HepG2 (cell line): ENCODE measurements at regions not wholly inside any gene's neighbourhood (a gene's known extent, or its start where the extent isn't known, plus 50 kb on each side); places are given as distances from the start of the nearest gene placed in this dataset.

ENCODE experiments used
- ATAC-seq: fragments of 200-7000 bp; cut with Tn5 transposase; 3 replicates; pipeline ENCODE4 v1.9.1; 2020; ENCODE audit warnings: mild to moderate bottlenecking, moderate library complexity
- BruUV-seq: library from RNA; stranded (reverse); fragments of 400-500 nt; replicated peaks from 2 replicates; lab custom pipeline; 2021; lab: Mats Ljungman, UMichigan
- CTCF ChIA-PET: fragments of 300-600 bp; formaldehyde crosslinking; extraction: SDS; loops from one replicate; lab custom pipeline; 2021; ENCODE audit warnings: low total read pairs, inconsistent platforms, low intra/inter-chr PET ratio; lab: Yijun Ruan, JAX
- POLR2A ChIA-PET: fragments of 350-600 bp; sonication (Branson Sonifier 250); formaldehyde crosslinking; loops from one replicate; lab custom pipeline; 2020; ENCODE audit warnings: antibody characterized with exemption, inconsistent platforms; lab: Yijun Ruan, JAX
- DNase-seq: peaks from one replicate; pipeline ENCODE4 v3.0.0-alpha.2; 2015; ENCODE audit warnings: low spot score
- FAIRE-seq: peaks from 3 replicates; lab custom pipeline; 2011; peaks lifted over from hg19 to GRCh38; lab: Jason Lieb, UNC
- H2AFZ ChIP-seq: one replicate; pipeline ENCODE4 v1.6.1; 2011; ENCODE audit warnings: low read length, inconsistent platforms
- H3K27ac ChIP-seq: fragments of 300-600 bp; 3 replicates; pipeline ENCODE4 v1.8.0; 2011; ENCODE audit warnings: mixed run types, mild to moderate bottlenecking, mixed read lengths, low read length, inconsistent platforms; ENCODE audit not compliant: insufficient read depth; ENCODE audit errors: extremely low read length
- H3K27me3 ChIP-seq, 2 experiments: fragments of 200-600 bp in 1 of 2; 2 replicates in 1 of 2; 3 replicates in 1 of 2; pipeline versions ENCODE4 v1.6.0 to v1.8.0; 2011; ENCODE audit warnings: low read length in 2 of 2, mild to moderate bottlenecking in 2 of 2, moderate library complexity in 2 of 2, inconsistent platforms in 1 of 2; ENCODE audit not compliant: insufficient read depth in 2 of 2, control insufficient read depth in 1 of 2
- H3K36me3 ChIP-seq, 2 experiments: fragments of 200-600 bp in 1 of 2; replicated peaks in 1 of 2; 2 replicates in 1 of 2; 3 replicates in 1 of 2; pipeline versions ENCODE4 v1.5.1 to v1.8.0; 2011; ENCODE audit warnings: low read length in 2 of 2, inconsistent platforms in 1 of 2; ENCODE audit not compliant: insufficient read depth in 2 of 2, control insufficient read depth in 1 of 2
- H3K4me1 ChIP-seq: 2 replicates; pipeline ENCODE4 v1.5.1; 2012; ENCODE audit warnings: low read length, inconsistent platforms; ENCODE audit not compliant: insufficient read depth
- H3K4me2 ChIP-seq: 2 replicates; pipeline ENCODE4 v1.6.0; 2011; ENCODE audit warnings: low read depth, low read length, inconsistent platforms
- H3K4me3 ChIP-seq, 3 experiments: fragments of 200-600 bp in 1 of 3; sonication (generic), shearing (Covaris generic) in 1 of 3; replicated peaks in 1 of 3; 2 replicates each; pipeline ENCODE4 v1.5.1; 2011 to 2016; ENCODE audit warnings: low read length in 3 of 3, inconsistent platforms in 2 of 3, low read depth in 2 of 3, mild to moderate bottlenecking in 2 of 3, control low read depth in 1 of 3, mixed read lengths in 1 of 3; ENCODE audit not compliant: insufficient read depth in 1 of 3
- H3K79me2 ChIP-seq: one replicate; pipeline ENCODE4 v1.6.1; 2011; ENCODE audit warnings: low read length, inconsistent platforms; ENCODE audit not compliant: insufficient read depth
- H3K9ac ChIP-seq: 2 replicates; pipeline ENCODE4 v1.6.0; 2011; ENCODE audit warnings: mild to moderate bottlenecking, low read depth, low read length, inconsistent platforms; ENCODE audit not compliant: insufficient read depth
- H3K9me3 ChIP-seq: 2 replicates; pipeline ENCODE4 v1.5.1; 2012; ENCODE audit warnings: mild to moderate bottlenecking, low read length
- H4K20me1 ChIP-seq: 2 replicates; pipeline ENCODE4 v1.6.0; 2011; ENCODE audit warnings: inconsistent platforms, mild to moderate bottlenecking, low read length, moderate library complexity; ENCODE audit not compliant: insufficient read depth
- CC2D1A ChIP-seq: sonication (generic); formaldehyde crosslinking; IDR thresholded peaks from 2 replicates; pipeline ENCODE4 v1.8.1; 2023; ENCODE audit warnings: mild to moderate bottlenecking, missing genetic modification reagents
- ELF4 ChIP-seq: sonication (generic); formaldehyde crosslinking; IDR thresholded peaks from 2 replicates; pipeline ENCODE4 v1.5.0; 2020; ENCODE audit warnings: missing genetic modification reagents, mild to moderate bottlenecking, moderate library complexity, borderline replicate concordance
- NRL ChIP-seq: sonication (generic); formaldehyde crosslinking; IDR thresholded peaks from 2 replicates; pipeline ENCODE4 v1.5.0; 2020; ENCODE audit warnings: missing genetic modification reagents, mild to moderate bottlenecking, moderate library complexity, borderline replicate concordance
- RFXANK ChIP-seq: IDR thresholded peaks from 2 replicates; pipeline ENCODE4 v1.6.1; 2016
- SMARCE1 ChIP-seq: fragments of 450-650 bp; IDR thresholded peaks from 2 replicates; pipeline ENCODE4 v1.6.1; 2017; ENCODE audit warnings: borderline replicate concordance
- TARDBP ChIP-seq: sonication (generic); formaldehyde crosslinking; IDR thresholded peaks from 2 replicates; pipeline ENCODE4 v1.8.0; 2022; ENCODE audit warnings: mild to moderate bottlenecking, missing genetic modification reagents
- TSC22D2 ChIP-seq: sonication (generic); formaldehyde crosslinking; IDR thresholded peaks from 2 replicates; pipeline ENCODE4 v1.5.1; 2020; ENCODE audit warnings: missing genetic modification reagents, mild to moderate bottlenecking, borderline replicate concordance
- ZC3H13 ChIP-seq: sonication (generic); formaldehyde crosslinking; IDR thresholded peaks from 2 replicates; pipeline ENCODE4 v1.8.1; 2023; ENCODE audit warnings: mild to moderate bottlenecking, missing genetic modification reagents, moderate library complexity
- ZFP36L2 ChIP-seq: sonication (generic); formaldehyde crosslinking; IDR thresholded peaks from 2 replicates; pipeline ENCODE4 v1.4.0; 2020; ENCODE audit warnings: missing genetic modification reagents
- ZNF446 ChIP-seq: sonication (generic); formaldehyde crosslinking; IDR thresholded peaks from 2 replicates; pipeline ENCODE4 v1.5.0; 2020; ENCODE audit warnings: mild to moderate bottlenecking, missing genetic modification reagents
- ZNF530 ChIP-seq: sonication (generic); formaldehyde crosslinking; IDR thresholded peaks from 2 replicates; pipeline ENCODE4 v1.5.0; 2020; ENCODE audit warnings: low read depth, mild to moderate bottlenecking, missing genetic modification reagents
- ZNF567 ChIP-seq: sonication (generic); formaldehyde crosslinking; IDR thresholded peaks from 2 replicates; pipeline ENCODE4 v1.8.1; 2023; ENCODE audit warnings: mild to moderate bottlenecking, missing genetic modification reagents, borderline replicate concordance
- ZNF782 ChIP-seq: sonication (generic); formaldehyde crosslinking; IDR thresholded peaks from 2 replicates; pipeline ENCODE4 v1.4.0; 2020; ENCODE audit warnings: missing genetic modification reagents, mild to moderate bottlenecking, borderline replicate concordance
- ZNF878 ChIP-seq: sonication (generic); formaldehyde crosslinking; IDR thresholded peaks from 2 replicates; pipeline ENCODE4 v1.8.1; 2023; ENCODE audit warnings: mild to moderate bottlenecking, missing genetic modification reagents, moderate library complexity
- WGBS: methylation state at CpG from one replicate; pipeline ENCODE4 v1.1.6; 2017; ENCODE audit warnings: low lambda C conversion rate; 5-methylcytosine and 5-hydroxymethylcytosine counted together
- in situ Hi-C: cut with HindIII; loops from 2 replicates; pipeline ENCODE4 v1.10.0; 2017; ENCODE audit warnings: low pct_unique_long_range_greater_than_20kb; ENCODE audit not compliant: extremely low pct_ligation_motif_present
- intact Hi-C: fragments of 100-400 bp; cut with micrococcal nuclease; formaldehyde crosslinking; loops from one replicate; pipeline ENCODE4 v1.10.0; 2022; ENCODE audit not compliant: unreplicated experiment
- TF ChIP-seq, protein P1 (sequence below): sonication (generic); IDR thresholded peaks from 2 replicates; pipeline ENCODE4 v1.6.1; 2016; ENCODE audit warnings: low read depth, borderline replicate concordance
- TF ChIP-seq, protein P2 (sequence below): sonication (generic); formaldehyde crosslinking; IDR thresholded peaks from 2 replicates; pipeline ENCODE4 v1.8.0; 2023; ENCODE audit warnings: mild to moderate bottlenecking, missing genetic modification reagents
- TF ChIP-seq, protein P3 (sequence below): sonication (generic); formaldehyde crosslinking; IDR thresholded peaks from 2 replicates; pipeline ENCODE4 v1.8.0; 2022; ENCODE audit warnings: mild to moderate bottlenecking, missing genetic modification reagents, borderline replicate concordance

DNA sequence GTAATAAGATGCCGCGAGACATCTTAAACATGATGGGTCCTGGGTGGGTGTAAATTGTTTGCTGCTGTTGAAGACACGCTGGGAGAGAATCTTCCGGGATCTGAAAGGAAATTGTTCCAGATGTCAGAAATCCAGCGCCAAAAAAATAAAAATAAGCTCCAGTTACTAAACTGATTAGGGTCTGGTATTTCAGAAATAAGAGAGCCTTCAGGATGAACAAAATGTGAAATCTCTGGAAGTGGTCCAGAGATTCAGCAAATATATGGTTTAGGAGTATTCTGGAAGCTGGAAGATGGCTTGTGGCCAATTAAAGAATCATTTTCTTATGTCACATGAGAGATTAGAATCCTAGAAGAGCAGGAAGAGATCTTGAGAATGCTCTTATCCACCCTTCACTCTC is 75.8 kb upstream of the NHS start:
- FAIRE-seq = no peak
- Histone ChIP-seq H4K20me1 (no peaks in the 10 kb centered on the region), H3K9me3 (no peaks in the 10 kb centered on the region), H3K9ac (no peak overlapping the region), H3K27ac (no peak overlapping the region), H3K36me3 (no peaks in the 10 kb centered on the region), H3K4me2 (no peak overlapping the region)
- no TSS peak for BruUV-seq
- no peak for TF ChIP-seq RFXANK (CRISPR knock-in tag)
- TF ChIP-seq ZNF567 (CRISPR knock-in tag) = no peak
- no peak for TF ChIP-seq TARDBP
- TF ChIP-seq CC2D1A (CRISPR knock-in tag) = no peak
- TF ChIP-seq ZNF530 (CRISPR knock-in tag) = no peak
- TF ChIP-seq, protein P1, sequence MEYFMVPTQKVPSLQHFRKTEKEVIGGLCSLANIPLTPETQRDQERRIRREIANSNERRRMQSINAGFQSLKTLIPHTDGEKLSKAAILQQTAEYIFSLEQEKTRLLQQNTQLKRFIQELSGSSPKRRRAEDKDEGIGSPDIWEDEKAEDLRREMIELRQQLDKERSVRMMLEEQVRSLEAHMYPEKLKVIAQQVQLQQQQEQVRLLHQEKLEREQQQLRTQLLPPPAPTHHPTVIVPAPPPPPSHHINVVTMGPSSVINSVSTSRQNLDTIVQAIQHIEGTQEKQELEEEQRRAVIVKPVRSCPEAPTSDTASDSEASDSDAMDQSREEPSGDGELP = no peak
- TF ChIP-seq ZNF446 (CRISPR knock-in tag) = no peak
- no peak for TF ChIP-seq TSC22D2 (CRISPR knock-in tag)
- no peak for TF ChIP-seq ELF4 (CRISPR knock-in tag)
- TF ChIP-seq, all 625 proteins: peak for 0
- ATAC-seq (no peak), DNase-seq (no peak)
- intact Hi-C loops (no loop called here), in situ Hi-C loops (no loop called here)
- Histone ChIP-seq H3K4me1 (no peaks in the 10 kb centered on the region), H2AFZ (no peak overlapping the region), H3K4me3 (no peak overlapping the region), H3K79me2 (no peaks in the 10 kb centered on the region), H3K27me3 (no peaks in the 10 kb centered on the region)
- CTCF ChIA-PET = no interaction called here
- POLR2A ChIA-PET = no interaction called here
- WGBS = 43% methylated on average over 5 of the region's 5 CpGs

DNA sequence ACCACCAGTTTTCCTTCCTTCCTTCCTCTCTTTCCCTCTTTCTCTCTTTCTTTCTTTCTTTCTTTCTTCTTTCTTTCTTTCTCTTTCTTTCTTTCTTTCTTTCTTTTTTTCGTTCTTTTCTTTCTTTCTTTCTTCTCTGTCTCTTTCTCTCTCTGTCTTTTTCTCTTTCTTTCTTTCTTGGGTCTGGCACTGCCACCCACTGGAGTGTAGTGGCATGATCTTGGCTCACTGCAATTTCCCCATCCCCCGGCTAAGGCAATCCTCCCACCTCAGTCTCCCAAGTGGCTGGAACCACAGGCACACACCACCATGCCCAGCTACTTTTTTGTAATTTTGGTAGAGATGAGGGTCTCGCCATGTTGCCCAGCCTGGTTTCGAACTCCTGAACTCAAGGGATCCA is 51.6 kb upstream of the NHS start:
- ATAC-seq (no peak), DNase-seq (no peak), FAIRE-seq (no peak)
- H3K27ac ChIP-seq = no peak overlapping the region
- H4K20me1 ChIP-seq = no peaks in the 10 kb centered on the region
- in situ Hi-C loops (no loop called here), intact Hi-C loops (no loop called here)
- H3K4me2 ChIP-seq = no peak overlapping the region
- no peaks in the 10 kb centered on the region for H3K27me3 ChIP-seq
- no peaks in the 10 kb centered on the region for H3K36me3 ChIP-seq
- CTCF ChIA-PET = no interaction called here
- WGBS = 24% methylated on average over 4 of the region's 4 CpGs
- no peaks in the 10 kb centered on the region for H3K79me2 ChIP-seq
- no peak overlapping the region for H3K9ac ChIP-seq
- POLR2A ChIA-PET = no interaction called here
- no peak overlapping the region for H3K4me3 ChIP-seq
- no peaks in the 10 kb centered on the region for H3K4me1 ChIP-seq
- no peak overlapping the region for H2AFZ ChIP-seq
- no peaks in the 10 kb centered on the region for H3K9me3 ChIP-seq
- no TSS peak for BruUV-seq
- TF ChIP-seq ZNF878 (CRISPR knock-in tag) (no peak), ZC3H13 (CRISPR knock-in tag) (no peak), NRL (CRISPR knock-in tag) (no peak), SMARCE1 (no peak), ZFP36L2 (CRISPR knock-in tag) (no peak), ZNF782 (CRISPR knock-in tag) (no peak)
- TF ChIP-seq, protein P2, sequence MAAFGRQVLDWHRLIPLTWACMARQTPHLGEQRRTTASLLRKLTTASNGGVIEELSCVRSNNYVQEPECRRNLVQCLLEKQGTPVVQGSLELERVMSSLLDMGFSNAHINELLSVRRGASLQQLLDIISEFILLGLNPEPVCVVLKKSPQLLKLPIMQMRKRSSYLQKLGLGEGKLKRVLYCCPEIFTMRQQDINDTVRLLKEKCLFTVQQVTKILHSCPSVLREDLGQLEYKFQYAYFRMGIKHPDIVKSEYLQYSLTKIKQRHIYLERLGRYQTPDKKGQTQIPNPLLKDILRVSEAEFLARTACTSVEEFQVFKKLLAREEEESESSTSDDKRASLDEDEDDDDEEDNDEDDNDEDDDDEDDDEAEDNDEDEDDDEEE (CRISPR knock-in tag) = no peak
- TF ChIP-seq, protein P3, sequence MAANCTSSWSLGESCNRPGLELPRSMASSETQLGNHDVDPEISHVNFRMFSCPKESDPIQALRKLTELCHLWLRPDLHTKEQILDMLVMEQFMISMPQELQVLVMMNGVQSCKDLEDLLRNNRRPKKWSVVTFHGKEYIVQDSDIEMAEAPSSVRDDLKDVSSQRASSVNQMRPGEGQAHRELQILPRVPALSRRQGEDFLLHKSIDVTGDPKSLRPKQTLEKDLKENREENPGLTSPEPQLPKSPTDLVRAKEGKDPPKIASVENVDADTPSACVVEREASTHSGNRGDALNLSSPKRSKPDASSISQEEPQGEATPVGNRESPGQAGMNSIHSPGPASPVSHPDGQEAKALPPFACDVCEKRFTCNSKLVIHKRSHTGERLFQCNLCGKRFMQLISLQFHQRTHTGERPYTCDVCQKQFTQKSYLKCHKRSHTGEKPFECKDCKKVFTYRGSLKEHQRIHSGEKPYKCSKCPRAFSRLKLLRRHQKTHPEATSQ = no peak
